ENCODE measurements at regions not wholly inside any gene's neighbourhood (a gene's known extent, or its start where the extent isn't known, plus 50 kb on each side); places are given as distances from the start of the nearest gene placed in this dataset.
"Not testable (repeated sequence)": the region's sequence is repeated elsewhere in the genome, so short reads cannot be mapped to it uniquely, and the experiment has no call there.

- not testable (repeated sequence) for TF ChIP-seq CTCF, POLR2AphosphoS5 (IDR thresholded peaks at IDR 0.05)
Measured at GRCh38 chr16:88237761-88238415, 144.9 kb upstream of the ZNF469 start.
